NB4 (cell line): ENCODE measurements at regions not wholly inside any gene's neighbourhood (a gene's known extent, or its start where the extent isn't known, plus 50 kb on each side); places are given as distances from the start of the nearest gene placed in this dataset.
"Not testable (repeated sequence)": the region's sequence is repeated elsewhere in the genome, so short reads cannot be mapped to it uniquely, and the experiment has no call there.

Source experiments
- DNase-seq: peaks from one replicate; pipeline ENCODE4 v3.0.0; 2010; ENCODE audit warnings: low read depth
- H3K4me3 ChIP-seq: one replicate; pipeline ENCODE4 v1.5.1; 2011; ENCODE audit warnings: mild to moderate bottlenecking, low read depth, low read length, moderate library complexity
- CTCF ChIP-seq: IDR thresholded peaks from one replicate; pipeline ENCODE4 v1.5.1; 2012; ENCODE audit warnings: low read depth, low read length
- MAX ChIP-seq: IDR thresholded peaks from 2 replicates; pipeline ENCODE4 v1.6.1; 2011; ENCODE audit warnings: low read depth, low read length
- MYC ChIP-seq: IDR thresholded peaks from 2 replicates; pipeline ENCODE4 v1.6.1; 2011; ENCODE audit warnings: low read depth, low read length
- POLR2A ChIP-seq: IDR thresholded peaks from 2 replicates; pipeline ENCODE4 v1.6.1; 2011; ENCODE audit warnings: mild to moderate bottlenecking; ENCODE audit not compliant: insufficient read length; ENCODE audit errors: extremely low read depth

GRCh38 chr1:165965857-165966256, 138.4 kb downstream of the UCK2 start:
- DNase-seq, result no peak
- no peak overlapping the region for H3K4me3 ChIP-seq
- TF ChIP-seq MYC, result no peak

GRCh38 chr1:165969366-165969765, 142.0 kb downstream of the UCK2 start:
- H3K4me3 ChIP-seq, DNase-seq: not testable (repeated sequence)

- TF ChIP-seq POLR2A (no peak), MYC (no peak), CTCF (no peak), MAX (no peak)
- DNase-seq, result no peak
- H3K4me3 ChIP-seq, result no peak overlapping the region
Measured at GRCh38 chr1:165974598-165975131, 147.3 kb downstream of the UCK2 start.

- TF ChIP-seq MAX, result no peak
- no peak for TF ChIP-seq MYC
- no peak for TF ChIP-seq CTCF
- TF ChIP-seq POLR2A, result no peak
- no peak for DNase-seq
- H3K4me3 ChIP-seq, result no peak overlapping the region
Measured at GRCh38 chr1:165988275-165988674, 160.9 kb downstream of the UCK2 start.

- no peak overlapping the region for H3K4me3 ChIP-seq
- no peak for TF ChIP-seq POLR2A
- TF ChIP-seq CTCF, result no peak
- no peak for TF ChIP-seq MYC
- no peak for TF ChIP-seq MAX
- DNase-seq, result no peak
Measured at GRCh38 chr1:165988817-165989216, 161.4 kb downstream of the UCK2 start.

GRCh38 chr1:165992533-165992932, 165.1 kb downstream of the UCK2 start:
- no peak for DNase-seq
- no peak overlapping the region for H3K4me3 ChIP-seq
- TF ChIP-seq POLR2A (no peak), CTCF (no peak), MAX (no peak), MYC (no peak)

- no peak overlapping the region for H3K4me3 ChIP-seq
- no peak for DNase-seq
- no peak for TF ChIP-seq CTCF
- TF ChIP-seq MYC, result no peak
- TF ChIP-seq POLR2A, result no peak
- no peak for TF ChIP-seq MAX
Measured at GRCh38 chr1:165994107-165994506, 166.7 kb downstream of the UCK2 start.
